Lower leg skin (tissue), 3 donors: ENCODE measurements at regions not wholly inside any gene's neighbourhood (a gene's known extent, or its start where the extent isn't known, plus 50 kb on each side); places are given as distances from the start of the nearest gene placed in this dataset.

Source experiments
- POLR2A ChIP-seq, 2 donors: fragments of 450-650 bp; IDR thresholded peaks; one replicate each; pipeline ENCODE4 v1.6.1; 2016 to 2017; ENCODE audit warnings: antibody characterized with exemption in 2 of 2, mild to moderate bottlenecking in 1 of 2, moderate library complexity in 1 of 2
- TF ChIP-seq, protein P1 (sequence below), 3 donors: fragments of 450-650 bp; IDR thresholded peaks; one replicate each; pipeline ENCODE4 v1.5.1; 2016; ENCODE audit warnings: antibody characterized with exemption in 3 of 3, mild to moderate bottlenecking in 3 of 3, moderate library complexity in 2 of 3

- TF ChIP-seq, protein P1, sequence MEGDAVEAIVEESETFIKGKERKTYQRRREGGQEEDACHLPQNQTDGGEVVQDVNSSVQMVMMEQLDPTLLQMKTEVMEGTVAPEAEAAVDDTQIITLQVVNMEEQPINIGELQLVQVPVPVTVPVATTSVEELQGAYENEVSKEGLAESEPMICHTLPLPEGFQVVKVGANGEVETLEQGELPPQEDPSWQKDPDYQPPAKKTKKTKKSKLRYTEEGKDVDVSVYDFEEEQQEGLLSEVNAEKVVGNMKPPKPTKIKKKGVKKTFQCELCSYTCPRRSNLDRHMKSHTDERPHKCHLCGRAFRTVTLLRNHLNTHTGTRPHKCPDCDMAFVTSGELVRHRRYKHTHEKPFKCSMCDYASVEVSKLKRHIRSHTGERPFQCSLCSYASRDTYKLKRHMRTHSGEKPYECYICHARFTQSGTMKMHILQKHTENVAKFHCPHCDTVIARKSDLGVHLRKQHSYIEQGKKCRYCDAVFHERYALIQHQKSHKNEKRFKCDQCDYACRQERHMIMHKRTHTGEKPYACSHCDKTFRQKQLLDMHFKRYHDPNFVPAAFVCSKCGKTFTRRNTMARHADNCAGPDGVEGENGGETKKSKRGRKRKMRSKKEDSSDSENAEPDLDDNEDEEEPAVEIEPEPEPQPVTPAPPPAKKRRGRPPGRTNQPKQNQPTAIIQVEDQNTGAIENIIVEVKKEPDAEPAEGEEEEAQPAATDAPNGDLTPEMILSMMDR (IDR thresholded peaks at IDR 0.05) = no peak
- TF ChIP-seq POLR2A (IDR thresholded peaks at IDR 0.05) = no peak
Observed at GRCh38 chr14:61968207-61968606, 206.0 kb downstream of the SNAPC1 start.
